ENCODE measurements at regions not wholly inside any gene's neighbourhood (a gene's known extent, or its start where the extent isn't known, plus 50 kb on each side); places are given as distances from the start of the nearest gene placed in this dataset.

DNA sequence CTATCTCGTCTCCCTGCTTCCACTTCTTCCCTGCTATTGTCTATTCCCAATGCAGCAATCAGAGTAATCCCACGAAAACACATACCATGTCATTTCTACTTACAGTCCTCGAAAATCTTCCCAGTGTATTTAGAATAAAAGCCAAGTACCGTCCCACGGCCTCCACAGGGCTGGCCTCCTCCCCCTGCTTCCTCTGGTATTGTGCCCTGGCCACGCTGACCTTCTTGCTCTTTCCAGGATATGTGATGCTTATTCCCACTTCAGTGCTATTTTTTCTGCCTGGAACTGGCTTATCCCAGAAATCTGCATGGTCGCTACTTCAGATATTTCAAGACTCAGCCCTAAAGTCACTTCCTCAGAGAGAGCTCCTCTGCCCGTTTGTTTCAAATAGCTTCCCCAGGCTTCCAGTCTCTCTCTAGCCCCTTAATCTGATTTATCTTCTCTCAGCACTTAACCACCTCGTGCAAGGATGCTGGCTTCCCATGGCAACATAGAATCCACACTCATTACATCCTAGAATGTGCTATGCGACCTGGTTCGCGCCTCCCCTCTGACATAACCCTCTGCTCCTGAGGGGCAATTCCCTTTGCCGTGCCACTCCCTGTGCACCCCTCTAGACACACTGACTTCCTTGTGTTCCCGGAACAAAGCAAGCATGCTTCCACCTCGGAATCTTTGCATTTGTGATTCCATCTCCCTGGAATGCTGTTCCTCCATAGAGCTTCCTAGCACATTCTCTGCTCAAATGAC, 365.9 kb downstream of the ZSWIM6 start (continued):
- no peak for TF ChIP-seq ATF3 (IDR thresholded peaks at IDR 0.05; ENCODE audit: insufficient read depth, low read depth, low read length)
